ENCODE measurements at regions not wholly inside any gene's neighbourhood (a gene's known extent, or its start where the extent isn't known, plus 50 kb on each side); places are given as distances from the start of the nearest gene placed in this dataset.

- no peaks in the 10 kb centered on the region for H3K4me1 ChIP-seq (ENCODE audit: control insufficient read depth, insufficient read depth, low read length)
- no peak overlapping the region for H3K27ac ChIP-seq (ENCODE audit: low read length)
- H3K4me3 ChIP-seq (ENCODE audit: low read length): no peak overlapping the region
- peaks cover 2% of the 10 kb centered on the region for H3K27me3 ChIP-seq (ENCODE audit: control insufficient read depth, insufficient read depth, low read length)
- WGBS (ENCODE audit: insufficient coverage, low lambda C conversion rate): no CpG with 5 or more reads among the region's 2 CpGs
- no peak for DNase-seq
- H3K36me3 ChIP-seq (ENCODE audit: control insufficient read depth, insufficient read depth, low read length): no peaks in the 10 kb centered on the region
- H3K9me3 ChIP-seq (ENCODE audit: control insufficient read depth, low read depth, low read length): no peaks in the 10 kb centered on the region
Observed at GRCh38 chr12:13450231-13451080, 253.9 kb downstream of the EMP1 start.

DNA sequence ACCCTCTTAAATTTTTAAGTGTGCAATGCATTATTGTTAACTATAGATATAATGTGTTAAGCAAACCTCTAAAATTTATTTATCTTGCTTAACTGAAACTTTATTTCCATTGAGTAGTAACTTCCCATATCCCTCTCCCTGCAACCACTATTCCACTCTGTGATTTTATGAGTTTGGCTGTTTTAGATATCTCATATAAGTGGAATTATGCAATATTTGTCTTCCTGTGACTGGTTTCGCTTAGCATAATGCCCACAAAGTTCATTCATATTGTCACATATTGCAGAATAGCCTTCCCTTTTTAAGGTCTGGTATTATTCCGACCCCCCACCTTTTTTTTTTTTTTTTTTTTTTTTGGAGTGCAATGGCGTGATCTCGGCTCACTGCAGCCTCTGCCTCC, 247.6 kb downstream of the EMP1 start:
- H3K27ac ChIP-seq (ENCODE audit: low read length): no peak overlapping the region
- H3K36me3 ChIP-seq (ENCODE audit: control insufficient read depth, insufficient read depth, low read length): no peaks in the 10 kb centered on the region
- H3K4me3 ChIP-seq (ENCODE audit: low read length): no peak overlapping the region
- no peaks in the 10 kb centered on the region for H3K4me1 ChIP-seq (ENCODE audit: control insufficient read depth, insufficient read depth, low read length)
- 67% methylated on average over 1 of the region's 4 CpGs for WGBS (ENCODE audit: insufficient coverage, low lambda C conversion rate)
- H3K9me3 ChIP-seq (ENCODE audit: control insufficient read depth, low read depth, low read length): no peaks in the 10 kb centered on the region
- peaks cover 2% of the 10 kb centered on the region for H3K27me3 ChIP-seq (ENCODE audit: control insufficient read depth, insufficient read depth, low read length)
- peak in 1 of 2 donors; percentile 14 for DNase-seq

GRCh38 chr12:13443498-13443897, 247.0 kb downstream of the EMP1 start:
- DNase-seq: no peak
- Histone ChIP-seq H3K4me3 (ENCODE audit: low read length) (no peak overlapping the region), H3K4me1 (ENCODE audit: control insufficient read depth, insufficient read depth, low read length) (no peaks in the 10 kb centered on the region), H3K27me3 (ENCODE audit: control insufficient read depth, insufficient read depth, low read length) (no peaks in the 10 kb centered on the region), H3K36me3 (ENCODE audit: control insufficient read depth, insufficient read depth, low read length) (no peaks in the 10 kb centered on the region), H3K9me3 (ENCODE audit: control insufficient read depth, low read depth, low read length) (no peaks in the 10 kb centered on the region), H3K27ac (ENCODE audit: low read length) (no peak overlapping the region)

DNA sequence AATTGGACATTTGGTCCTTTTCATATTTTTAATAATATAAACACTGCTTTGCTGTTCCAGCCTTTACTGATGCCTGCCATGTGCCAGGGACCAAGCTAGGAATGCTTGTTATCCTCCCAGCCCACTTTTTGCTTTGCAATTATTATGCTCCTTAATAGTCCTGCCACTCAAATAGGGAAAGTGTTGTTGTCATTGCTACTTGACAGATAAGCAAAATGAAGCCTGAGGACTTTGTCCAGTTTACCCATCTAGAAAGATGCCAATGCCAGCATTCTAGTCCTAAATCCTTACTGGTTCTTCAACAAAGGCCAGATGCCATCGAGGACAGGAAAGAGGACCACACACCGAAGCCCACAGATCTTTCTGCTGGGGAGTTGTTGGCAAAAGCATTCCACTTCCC, 246.5 kb downstream of the EMP1 start:
- Histone ChIP-seq H3K4me1 (ENCODE audit: control insufficient read depth, insufficient read depth, low read length) (no peaks in the 10 kb centered on the region), H3K9me3 (ENCODE audit: control insufficient read depth, low read depth, low read length) (no peaks in the 10 kb centered on the region), H3K36me3 (ENCODE audit: control insufficient read depth, insufficient read depth, low read length) (no peaks in the 10 kb centered on the region), H3K4me3 (ENCODE audit: low read length) (no peak overlapping the region), H3K27me3 (ENCODE audit: control insufficient read depth, insufficient read depth, low read length) (no peaks in the 10 kb centered on the region), H3K27ac (ENCODE audit: low read length) (no peak overlapping the region)
- WGBS (ENCODE audit: insufficient coverage, low lambda C conversion rate): no CpG with 5 or more reads among the region's 2 CpGs
- no peak for DNase-seq

DNA sequence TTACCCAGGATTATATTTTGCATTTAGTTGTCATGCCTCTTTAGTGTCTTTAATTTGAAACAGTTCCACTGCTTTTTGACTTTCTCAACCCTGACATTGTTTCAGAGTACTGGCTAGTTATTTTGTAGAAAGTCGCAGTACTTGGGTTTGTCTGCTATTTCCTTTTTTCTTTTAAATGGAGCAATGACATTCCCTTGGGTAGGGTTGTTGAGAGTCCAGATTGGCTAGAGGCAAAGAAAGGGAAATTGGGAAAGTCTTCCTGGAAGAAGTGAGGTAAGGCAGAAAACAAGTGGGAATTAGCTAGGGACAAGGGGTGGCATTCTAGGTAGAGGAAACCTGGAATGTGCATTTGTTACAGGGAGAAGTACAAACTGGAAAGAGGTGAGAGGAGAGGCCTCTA, 245.9 kb downstream of the EMP1 start:
- H3K27me3 ChIP-seq (ENCODE audit: control insufficient read depth, insufficient read depth, low read length): no peaks in the 10 kb centered on the region
- H3K4me1 ChIP-seq (ENCODE audit: control insufficient read depth, insufficient read depth, low read length): no peaks in the 10 kb centered on the region
- no peak for DNase-seq
- H3K36me3 ChIP-seq (ENCODE audit: control insufficient read depth, insufficient read depth, low read length): no peaks in the 10 kb centered on the region
- H3K9me3 ChIP-seq (ENCODE audit: control insufficient read depth, low read depth, low read length): no peaks in the 10 kb centered on the region
- no peak overlapping the region for H3K27ac ChIP-seq (ENCODE audit: low read length)
- 100% methylated on average over 1 of the region's 1 CpG for WGBS (ENCODE audit: insufficient coverage, low lambda C conversion rate)
- H3K4me3 ChIP-seq (ENCODE audit: low read length): no peak overlapping the region

- Histone ChIP-seq H3K36me3 (ENCODE audit: control insufficient read depth, insufficient read depth, low read length) (no peaks in the 10 kb centered on the region), H3K27me3 (ENCODE audit: control insufficient read depth, insufficient read depth, low read length) (peaks cover 12% of the 10 kb centered on the region), H3K27ac (ENCODE audit: low read length) (no peak overlapping the region), H3K9me3 (ENCODE audit: control insufficient read depth, low read depth, low read length) (no peaks in the 10 kb centered on the region), H3K4me1 (ENCODE audit: control insufficient read depth, insufficient read depth, low read length) (no peaks in the 10 kb centered on the region), H3K4me3 (ENCODE audit: low read length) (no peak overlapping the region)
- 75% methylated on average over 2 of the region's 6 CpGs for WGBS (ENCODE audit: insufficient coverage, low lambda C conversion rate)
- no peak for DNase-seq
Observed at GRCh38 chr12:13440844-13441243, 244.3 kb downstream of the EMP1 start.

- DNase-seq: no peak
- no peaks in the 10 kb centered on the region for H3K4me1 ChIP-seq (ENCODE audit: control insufficient read depth, insufficient read depth, low read length)
- H3K4me3 ChIP-seq (ENCODE audit: low read length): no peak overlapping the region
- peaks cover 16% of the 10 kb centered on the region for H3K27me3 ChIP-seq (ENCODE audit: control insufficient read depth, insufficient read depth, low read length)
- WGBS (ENCODE audit: insufficient coverage, low lambda C conversion rate): 80% methylated on average over 1 of the region's 4 CpGs
- H3K9me3 ChIP-seq (ENCODE audit: control insufficient read depth, low read depth, low read length): no peaks in the 10 kb centered on the region
- H3K36me3 ChIP-seq (ENCODE audit: control insufficient read depth, insufficient read depth, low read length): no peaks in the 10 kb centered on the region
- no peak overlapping the region for H3K27ac ChIP-seq (ENCODE audit: low read length)
Observed at GRCh38 chr12:13437541-13437940, 241.0 kb downstream of the EMP1 start.

- no CpG with 5 or more reads among the region's 11 CpGs for WGBS (ENCODE audit: insufficient coverage, low lambda C conversion rate)
- H3K27ac ChIP-seq (ENCODE audit: low read length): no peak overlapping the region
- H3K27me3 ChIP-seq (ENCODE audit: control insufficient read depth, insufficient read depth, low read length): peaks cover 16% of the 10 kb centered on the region
- no peak overlapping the region for H3K4me3 ChIP-seq (ENCODE audit: low read length)
- H3K36me3 ChIP-seq (ENCODE audit: control insufficient read depth, insufficient read depth, low read length): no peaks in the 10 kb centered on the region
- H3K4me1 ChIP-seq (ENCODE audit: control insufficient read depth, insufficient read depth, low read length): no peaks in the 10 kb centered on the region
- DNase-seq: peak in 1 of 2 donors; percentile 41
- H3K9me3 ChIP-seq (ENCODE audit: control insufficient read depth, low read depth, low read length): no peaks in the 10 kb centered on the region
Observed at GRCh38 chr12:13436696-13437391, 240.3 kb downstream of the EMP1 start.

GRCh38 chr12:13436182-13436581, 239.7 kb downstream of the EMP1 start:
- DNase-seq: no peak
- WGBS (ENCODE audit: insufficient coverage, low lambda C conversion rate): 60% methylated on average over 1 of the region's 2 CpGs
- Histone ChIP-seq H3K27ac (ENCODE audit: low read length) (no peak overlapping the region), H3K36me3 (ENCODE audit: control insufficient read depth, insufficient read depth, low read length) (no peaks in the 10 kb centered on the region), H3K9me3 (ENCODE audit: control insufficient read depth, low read depth, low read length) (no peaks in the 10 kb centered on the region), H3K4me1 (ENCODE audit: control insufficient read depth, insufficient read depth, low read length) (no peaks in the 10 kb centered on the region), H3K27me3 (ENCODE audit: control insufficient read depth, insufficient read depth, low read length) (peaks cover 16% of the 10 kb centered on the region), H3K4me3 (ENCODE audit: low read length) (no peak overlapping the region)

DNA sequence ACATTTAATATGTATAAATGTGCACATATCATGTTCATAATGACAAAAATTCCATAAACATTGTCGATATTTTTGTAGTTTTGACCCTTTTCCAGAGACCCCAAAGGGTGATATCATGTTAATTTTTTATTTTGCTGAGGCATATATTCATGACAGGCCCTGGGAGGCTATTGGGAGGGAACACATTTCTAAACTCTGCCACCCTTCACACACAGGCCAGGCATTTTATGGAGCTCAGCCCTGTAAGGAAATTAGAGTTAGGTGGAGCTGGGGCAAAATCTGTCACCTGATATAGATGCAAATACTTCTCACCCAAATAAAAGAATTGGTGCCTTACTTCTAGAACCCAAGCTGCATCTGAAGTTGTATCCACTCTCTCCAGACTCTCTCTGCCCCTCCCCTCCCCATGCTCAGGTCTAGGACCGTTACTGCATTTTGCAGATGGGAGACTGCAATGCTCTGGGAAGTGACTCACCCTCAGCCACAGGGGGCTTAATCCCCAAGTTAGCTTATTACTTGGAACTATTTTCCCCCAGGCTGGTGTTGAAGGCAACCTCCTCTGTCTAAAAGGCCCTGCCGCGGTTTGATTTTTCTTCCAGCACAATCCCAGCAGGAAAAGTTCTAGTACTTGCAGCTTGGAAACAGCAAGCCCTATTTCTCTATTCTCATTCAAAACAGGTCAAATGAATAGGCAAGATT, 238.9 kb downstream of the EMP1 start:
- no peak overlapping the region for H3K4me3 ChIP-seq (ENCODE audit: low read length)
- H3K27me3 ChIP-seq (ENCODE audit: control insufficient read depth, insufficient read depth, low read length): peaks cover 18% of the 10 kb centered on the region
- H3K4me1 ChIP-seq (ENCODE audit: control insufficient read depth, insufficient read depth, low read length): no peaks in the 10 kb centered on the region
- DNase-seq: no peak
- H3K9me3 ChIP-seq (ENCODE audit: control insufficient read depth, low read depth, low read length): no peaks in the 10 kb centered on the region
- H3K36me3 ChIP-seq (ENCODE audit: control insufficient read depth, insufficient read depth, low read length): no peaks in the 10 kb centered on the region
- 0% methylated on average over 1 of the region's 4 CpGs for WGBS (ENCODE audit: insufficient coverage, low lambda C conversion rate)
- H3K27ac ChIP-seq (ENCODE audit: low read length): no peak overlapping the region

Measured in large intestine (tissue), 3 donors.